ENCODE measurements at regions not wholly inside any gene's neighbourhood (a gene's known extent, or its start where the extent isn't known, plus 50 kb on each side); places are given as distances from the start of the nearest gene placed in this dataset.

- TF ChIP-seq, protein P1, sequence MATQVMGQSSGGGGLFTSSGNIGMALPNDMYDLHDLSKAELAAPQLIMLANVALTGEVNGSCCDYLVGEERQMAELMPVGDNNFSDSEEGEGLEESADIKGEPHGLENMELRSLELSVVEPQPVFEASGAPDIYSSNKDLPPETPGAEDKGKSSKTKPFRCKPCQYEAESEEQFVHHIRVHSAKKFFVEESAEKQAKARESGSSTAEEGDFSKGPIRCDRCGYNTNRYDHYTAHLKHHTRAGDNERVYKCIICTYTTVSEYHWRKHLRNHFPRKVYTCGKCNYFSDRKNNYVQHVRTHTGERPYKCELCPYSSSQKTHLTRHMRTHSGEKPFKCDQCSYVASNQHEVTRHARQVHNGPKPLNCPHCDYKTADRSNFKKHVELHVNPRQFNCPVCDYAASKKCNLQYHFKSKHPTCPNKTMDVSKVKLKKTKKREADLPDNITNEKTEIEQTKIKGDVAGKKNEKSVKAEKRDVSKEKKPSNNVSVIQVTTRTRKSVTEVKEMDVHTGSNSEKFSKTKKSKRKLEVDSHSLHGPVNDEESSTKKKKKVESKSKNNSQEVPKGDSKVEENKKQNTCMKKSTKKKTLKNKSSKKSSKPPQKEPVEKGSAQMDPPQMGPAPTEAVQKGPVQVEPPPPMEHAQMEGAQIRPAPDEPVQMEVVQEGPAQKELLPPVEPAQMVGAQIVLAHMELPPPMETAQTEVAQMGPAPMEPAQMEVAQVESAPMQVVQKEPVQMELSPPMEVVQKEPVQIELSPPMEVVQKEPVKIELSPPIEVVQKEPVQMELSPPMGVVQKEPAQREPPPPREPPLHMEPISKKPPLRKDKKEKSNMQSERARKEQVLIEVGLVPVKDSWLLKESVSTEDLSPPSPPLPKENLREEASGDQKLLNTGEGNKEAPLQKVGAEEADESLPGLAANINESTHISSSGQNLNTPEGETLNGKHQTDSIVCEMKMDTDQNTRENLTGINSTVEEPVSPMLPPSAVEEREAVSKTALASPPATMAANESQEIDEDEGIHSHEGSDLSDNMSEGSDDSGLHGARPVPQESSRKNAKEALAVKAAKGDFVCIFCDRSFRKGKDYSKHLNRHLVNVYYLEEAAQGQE (IDR thresholded peaks at IDR 0.05; ENCODE audit: low read depth) = no peak
- TF ChIP-seq CTCF (IDR thresholded peaks at IDR 0.05 in 2 of 3, conservative IDR thresholded peaks at IDR 0.05 in 1 of 3; ENCODE audit: borderline replicate concordance in 1 of 3, insufficient read depth in 1 of 3, low read depth in 2 of 3, low read length in 2 of 3) (no peak), ZFX (IDR thresholded peaks at IDR 0.05) (no peak), RAD21 (IDR thresholded peaks at IDR 0.05; ENCODE audit: low read depth) (no peak), ATF3 (IDR thresholded peaks at IDR 0.05) (no peak), EGR1 (IDR thresholded peaks at IDR 0.05; ENCODE audit: low read depth) (no peak), SP1 (IDR thresholded peaks at IDR 0.05; ENCODE audit: low read depth) (no peak), FOSL1 (IDR thresholded peaks at IDR 0.05; ENCODE audit: low read depth) (no peak), POLR2AphosphoS5 (IDR thresholded peaks at IDR 0.05; ENCODE audit: low read depth, low read length) (no peak), ZNF274 (IDR thresholded peaks at IDR 0.05; ENCODE audit: low read depth, low read length) (no peak), ELF1 (IDR thresholded peaks at IDR 0.05; ENCODE audit: borderline replicate concordance, low read depth) (no peak)
Measured at GRCh38 chr12:115335048-115335447, 651.1 kb upstream of the TBX3 start (continued).

All from HCT116 (cell line).